ENCODE measurements at regions not wholly inside any gene's neighbourhood (a gene's known extent, or its start where the extent isn't known, plus 50 kb on each side); places are given as distances from the start of the nearest gene placed in this dataset.
"Not testable (repeated sequence)": the region's sequence is repeated elsewhere in the genome, so short reads cannot be mapped to it uniquely, and the experiment has no call there.

- peak overlapping the region; percentile 31 to 68 (median 53) for H3K4me3 ChIP-seq (replicated peaks in 1 of 3)
- H3K27ac ChIP-seq = peak overlapping the region in 2 of 3 donors; percentile 41 to 74
- 4 to 9% methylated on average over 21 to 29 of the region's 71 CpGs for WGBS, 2 donors
- H3K27me3 ChIP-seq; H3K4me1 ChIP-seq; H3K36me3 ChIP-seq; intact Hi-C loops (cut with DNase I); H3K9me3 ChIP-seq: not testable (repeated sequence)
- TF ChIP-seq CTCF (IDR thresholded peaks at IDR 0.05) = peak in 3 of 6 experiments; percentile 23 to 65 (median 42)
- peak; percentile 80 to 81 for DNase-seq
Measured at GRCh38 chr20:28602403-28603217, 2654.9 kb upstream of the DEFB115 start.

DNA sequence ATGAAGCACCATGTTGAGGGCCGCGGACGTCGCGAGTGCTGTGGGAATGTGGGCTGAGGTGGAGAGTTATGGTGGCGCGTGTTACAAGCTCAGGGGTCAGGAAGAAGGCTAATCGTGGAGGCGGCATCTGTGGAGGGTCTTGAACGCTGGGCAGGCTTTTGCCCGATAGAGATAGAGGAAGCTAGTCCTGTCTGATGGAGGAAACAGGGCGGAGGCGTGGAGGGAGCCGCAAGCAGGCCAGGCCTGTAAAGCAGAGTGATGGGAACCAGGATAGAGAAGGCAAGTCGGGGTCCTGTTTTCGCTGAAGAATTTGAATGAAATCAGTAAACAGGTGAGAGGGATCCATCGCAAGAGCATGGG is 2654.3 kb upstream of the DEFB115 start:
- peak overlapping the region in 2 of 3 donors; percentile 30 to 74 for H3K27ac ChIP-seq
- peak overlapping the region; percentile 31 to 53 (median 39) for H3K4me3 ChIP-seq (replicated peaks in 1 of 3)
- H3K27me3 ChIP-seq; intact Hi-C loops (cut with DNase I); H3K9me3 ChIP-seq; H3K36me3 ChIP-seq; DNase-seq; H3K4me1 ChIP-seq: not testable (repeated sequence)
- 71 to 73% methylated on average over 17 of the region's 17 CpGs for WGBS, 2 donors

GRCh38 chr20:28616354-28616753 is 2641.1 kb upstream of the DEFB115 start:
- H3K4me1 ChIP-seq = no peaks in the 10 kb centered on the region
- no peak for DNase-seq

DNA sequence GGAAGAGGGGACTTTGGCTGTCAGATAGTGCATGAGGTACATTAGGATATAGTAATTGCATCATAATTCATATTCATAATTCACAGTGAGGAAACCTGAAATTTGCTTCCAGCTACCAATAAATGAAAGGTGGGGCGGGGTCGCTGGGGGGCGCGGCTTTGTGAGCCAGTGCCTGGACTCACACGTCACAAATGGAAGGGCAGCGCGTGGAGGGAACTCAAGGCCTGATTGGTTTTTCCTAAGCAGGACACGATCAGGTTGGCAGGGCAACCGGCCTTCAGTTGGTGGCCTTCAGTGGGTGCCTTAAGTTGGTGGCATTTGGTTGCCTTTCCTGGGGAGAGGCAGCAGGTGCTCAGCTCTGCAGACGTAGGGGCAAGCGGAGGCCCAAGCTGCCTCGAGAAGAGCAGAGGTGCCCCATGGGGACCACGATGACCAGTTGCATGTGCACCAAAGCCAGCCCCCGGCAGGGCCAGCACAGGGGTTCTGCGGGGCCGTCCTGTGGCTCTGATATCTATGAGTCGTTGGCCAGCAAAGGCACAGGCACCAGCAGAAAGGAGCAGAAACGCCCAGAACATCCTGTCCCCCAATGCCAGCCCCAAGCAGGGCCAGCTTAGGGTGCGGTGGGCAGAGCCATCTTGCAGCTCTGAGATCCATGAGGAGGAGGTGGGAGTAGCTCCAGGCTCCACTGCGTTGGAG is 2637.4 kb upstream of the DEFB115 start:
- intact Hi-C loops (cut with DNase I); H3K4me1 ChIP-seq; H3K27ac ChIP-seq; H3K9me3 ChIP-seq; DNase-seq; H3K4me3 ChIP-seq (replicated peaks in 1 of 3); H3K27me3 ChIP-seq; H3K36me3 ChIP-seq: not testable (repeated sequence)
- WGBS, 2 donors = 75 to 80% methylated on average over 15 to 20 of the region's 20 CpGs

More at GRCh38 chr20:28616354-28616753, 2641.1 kb upstream of the DEFB115 start:
- Histone ChIP-seq H3K27ac (no peak overlapping the region), H3K27me3 (no peaks in the 10 kb centered on the region), H3K4me3 (replicated peaks in 1 of 3) (no peak overlapping the region), H3K9me3 (peaks cover 5% of the 10 kb centered on the region), H3K36me3 (no peaks in the 10 kb centered on the region)
- TF ChIP-seq POLR2A (IDR thresholded peaks at IDR 0.05) = no peak
- TF ChIP-seq CTCF (IDR thresholded peaks at IDR 0.05) = no peak
- WGBS, 2 donors = 38 to 49% methylated on average over 1 of the region's 1 CpG
- intact Hi-C loops (cut with DNase I) = no loop called here

- H3K27ac ChIP-seq; H3K9me3 ChIP-seq; H3K27me3 ChIP-seq; DNase-seq; intact Hi-C loops (cut with DNase I); H3K4me3 ChIP-seq (replicated peaks in 1 of 3); H3K36me3 ChIP-seq; H3K4me1 ChIP-seq: not testable (repeated sequence)
- 37 to 45% methylated on average over 2 of the region's 2 CpGs for WGBS, 2 donors
Measured at GRCh38 chr20:28625112-28625511, 2632.4 kb upstream of the DEFB115 start.

- H3K9me3 ChIP-seq; H3K4me1 ChIP-seq; DNase-seq; H3K27me3 ChIP-seq; H3K36me3 ChIP-seq; H3K4me3 ChIP-seq (replicated peaks in 1 of 3); intact Hi-C loops (cut with DNase I); H3K27ac ChIP-seq: not testable (repeated sequence)
- WGBS, 2 donors = 47 to 55% methylated on average over 2 of the region's 2 CpGs
Measured at GRCh38 chr20:28640831-28641230, 2616.6 kb upstream of the DEFB115 start.
